22Rv1 (cell line): ENCODE measurements at regions not wholly inside any gene's neighbourhood (a gene's known extent, or its start where the extent isn't known, plus 50 kb on each side); places are given as distances from the start of the nearest gene placed in this dataset.

ENCODE experiments used
- H3K27ac ChIP-seq: fragments of 450-650 bp; 2 replicates; pipeline ENCODE4 v1.5.1; 2017
- CTCF ChIP-seq: fragments of 450-650 bp; IDR thresholded peaks from 2 replicates; pipeline ENCODE4 v1.5.1; 2017; ENCODE audit warnings: mild to moderate bottlenecking
- ZFX ChIP-seq: fragments of 450-650 bp; IDR thresholded peaks from 2 replicates; pipeline ENCODE4 v1.6.1; 2017; ENCODE audit warnings: antibody characterized with exemption, borderline replicate concordance

DNA sequence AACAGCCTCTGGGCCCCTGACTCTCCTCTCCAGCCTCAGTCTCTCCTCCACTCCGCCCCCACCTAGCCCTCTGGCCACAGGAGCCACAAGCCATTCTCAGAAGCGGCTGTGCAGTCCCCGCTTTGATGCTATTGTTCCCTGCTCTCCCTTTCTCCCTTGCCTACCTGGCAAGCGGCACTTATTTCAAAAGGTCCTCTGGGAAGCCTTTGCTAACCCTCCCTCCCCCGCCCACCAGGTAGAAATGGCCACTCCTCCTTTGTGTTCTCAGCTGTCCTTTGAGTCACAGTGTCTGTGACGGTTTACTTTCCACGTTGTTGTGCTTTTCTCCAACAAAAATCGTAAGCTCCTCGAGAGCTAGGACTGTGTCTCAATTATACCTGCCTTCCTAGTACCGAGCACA lies 338.4 kb upstream of the PROX1 start:
- TF ChIP-seq CTCF (no peak), ZFX (no peak)
- no peak overlapping the region for H3K27ac ChIP-seq

- TF ChIP-seq ZFX (no peak), CTCF (no peak)
- no peak overlapping the region for H3K27ac ChIP-seq
These were observed 337.2 kb upstream of the PROX1 start for GRCh38 chr1:213650603-213651002.

DNA sequence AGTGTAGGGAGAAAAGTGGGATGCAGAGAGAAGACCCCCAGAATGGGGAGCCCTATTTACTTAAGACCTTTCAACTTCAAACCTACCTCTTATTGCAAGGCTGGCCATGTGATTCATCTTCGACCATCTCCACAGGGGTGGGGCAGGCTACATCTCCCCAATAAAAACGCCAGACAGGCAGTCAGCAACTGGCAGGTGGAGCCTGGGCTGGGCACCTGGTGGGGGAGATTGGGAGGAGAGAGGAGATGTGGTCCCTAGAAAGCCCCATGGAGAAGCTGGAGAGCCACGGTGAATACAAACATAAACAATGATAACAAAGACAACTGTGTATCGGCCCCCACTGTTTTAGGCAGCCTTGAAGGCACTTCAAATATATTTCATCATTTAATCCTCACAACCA lies 336.7 kb upstream of the PROX1 start:
- TF ChIP-seq CTCF (no peak), ZFX (no peak)
- H3K27ac ChIP-seq = no peak overlapping the region

- H3K27ac ChIP-seq = no peak overlapping the region
- TF ChIP-seq ZFX (no peak), CTCF (no peak)
These were observed 335.7 kb upstream of the PROX1 start for GRCh38 chr1:213652109-213652508.

DNA sequence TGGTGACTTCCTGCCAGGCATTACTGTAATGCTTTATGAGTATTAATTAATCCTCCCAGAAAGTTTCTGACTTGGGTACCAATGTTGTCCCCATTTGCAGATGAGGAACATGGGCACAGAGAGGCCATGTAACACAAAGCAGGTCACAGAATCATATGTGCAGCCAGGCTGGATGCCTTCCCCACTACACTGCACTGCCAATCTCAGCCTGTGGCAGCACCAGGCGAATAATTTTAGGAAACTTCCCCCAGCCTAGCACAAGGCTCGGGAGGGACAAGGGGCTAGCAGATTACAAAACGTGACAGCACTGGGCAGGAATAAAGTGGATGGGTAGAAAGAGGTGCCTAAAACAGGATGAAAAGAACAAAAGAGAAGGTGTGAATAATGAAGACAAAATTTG lies 331.7 kb upstream of the PROX1 start:
- TF ChIP-seq ZFX (no peak), CTCF (no peak)
- no peak overlapping the region for H3K27ac ChIP-seq

DNA sequence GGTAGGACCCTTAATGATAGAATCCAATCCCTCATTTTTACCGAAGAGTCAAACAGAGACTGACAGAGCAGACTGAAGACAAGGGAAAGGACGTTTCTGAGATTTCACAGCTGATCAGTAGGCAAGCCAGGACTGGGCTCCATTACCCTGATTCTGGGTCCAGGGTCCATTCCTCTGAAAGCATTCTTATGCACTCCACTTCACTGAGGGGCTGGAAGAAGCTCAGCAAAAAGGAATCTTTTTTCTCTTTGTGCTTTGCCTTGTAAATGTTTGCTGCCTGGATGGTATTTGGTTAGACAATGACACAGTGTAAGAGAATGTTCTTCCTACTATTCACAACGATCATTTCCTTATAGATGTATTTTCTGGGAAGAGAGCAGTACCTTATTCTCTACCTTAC lies 331.3 kb upstream of the PROX1 start:
- no peak overlapping the region for H3K27ac ChIP-seq
- no peak for TF ChIP-seq CTCF
- TF ChIP-seq ZFX = no peak

GRCh38 chr1:213657013-213657412 lies 330.8 kb upstream of the PROX1 start:
- H3K27ac ChIP-seq = no peak overlapping the region
- TF ChIP-seq CTCF (no peak), ZFX (no peak)
